GM23248 (cell line): ENCODE measurements at regions not wholly inside any gene's neighbourhood (a gene's known extent, or its start where the extent isn't known, plus 50 kb on each side); places are given as distances from the start of the nearest gene placed in this dataset.

Experiments
- DNase-seq: peaks from one replicate; pipeline ENCODE4 v3.0.0-alpha.2; 2015
- H2AFZ ChIP-seq: fragments of 200-600 bp; sonication (generic); 2 replicates; pipeline ENCODE4 v1.6.1; 2016; ENCODE audit warnings: antibody characterized with exemption
- H3F3A ChIP-seq: fragments of 200-600 bp; sonication (generic); 2 replicates; pipeline ENCODE4 v1.6.1; 2016; ENCODE audit warnings: mild to moderate bottlenecking, antibody characterized with exemption, mixed run types; ENCODE audit not compliant: insufficient read depth
- H3K27ac ChIP-seq: fragments of 200-600 bp; sonication (generic); 2 replicates; pipeline ENCODE4 v1.5.1; 2016; ENCODE audit warnings: mild to moderate bottlenecking
- H3K27me3 ChIP-seq: fragments of 200-600 bp; sonication (generic); replicated peaks from 2 replicates; pipeline ENCODE4 v1.6.1; 2016; ENCODE audit warnings: mild to moderate bottlenecking; ENCODE audit not compliant: insufficient read depth
- H3K36me3 ChIP-seq: fragments of 200-600 bp; sonication (generic); 2 replicates; pipeline ENCODE4 v1.6.1; 2016; ENCODE audit warnings: low read depth, mild to moderate bottlenecking
- H3K4me1 ChIP-seq: fragments of 200-600 bp; sonication (generic); 2 replicates; pipeline ENCODE4 v1.6.1; 2016; ENCODE audit warnings: mild to moderate bottlenecking; ENCODE audit not compliant: insufficient read depth
- H3K4me2 ChIP-seq: fragments of 200-600 bp; sonication (generic); one replicate; pipeline ENCODE4 v1.6.1; 2016; ENCODE audit warnings: mild to moderate bottlenecking; ENCODE audit not compliant: unreplicated experiment
- H3K4me3 ChIP-seq: fragments of 200-600 bp; sonication (generic); 2 replicates; pipeline ENCODE4 v1.5.1; 2016; ENCODE audit warnings: mild to moderate bottlenecking
- H3K79me2 ChIP-seq: fragments of 200-600 bp; sonication (generic); 2 replicates; pipeline ENCODE4 v1.6.1; 2016; ENCODE audit warnings: mild to moderate bottlenecking; ENCODE audit not compliant: insufficient read depth
- H3K9ac ChIP-seq: fragments of 200-600 bp; sonication (generic); 2 replicates; pipeline ENCODE4 v1.6.1; 2016; ENCODE audit warnings: mild to moderate bottlenecking
- H3K9me2 ChIP-seq: fragments of 200-600 bp; sonication (generic); 2 replicates; pipeline ENCODE4 v1.6.1; 2016; ENCODE audit warnings: mixed run types, mild to moderate bottlenecking, moderate library complexity; ENCODE audit not compliant: insufficient read depth
- H3K9me3 ChIP-seq: fragments of 200-600 bp; sonication (generic); one replicate; pipeline ENCODE4 v1.6.1; 2017; ENCODE audit warnings: low read depth
- H4K20me1 ChIP-seq: fragments of 200-600 bp; sonication (generic); 2 replicates; pipeline ENCODE4 v1.6.0; 2016; ENCODE audit not compliant: insufficient read depth
- EZH2 ChIP-seq: fragments of 200-600 bp; sonication (generic); IDR thresholded peaks from 2 replicates; pipeline ENCODE4 v1.6.1; 2018; ENCODE audit warnings: antibody characterized with exemption, mild to moderate bottlenecking; ENCODE audit not compliant: insufficient read depth, poor library complexity, severe bottlenecking
- EZH2phosphoT487 ChIP-seq: fragments of 200-600 bp; sonication (generic); IDR thresholded peaks from 2 replicates; pipeline ENCODE4 v1.6.1; 2018; ENCODE audit warnings: antibody characterized with exemption, moderate library complexity, mild to moderate bottlenecking, low read depth; ENCODE audit not compliant: insufficient read depth
- WGBS, 2 experiments: methylation state at CpG; one replicate each; pipeline ENCODE4 v1.1.6; 2015 to 2017; ENCODE audit warnings: low lambda C conversion rate in 2 of 2, low coverage in 1 of 2; ENCODE audit errors: missing lambda C conversion rate in 2 of 2; 5-methylcytosine and 5-hydroxymethylcytosine counted together
- in situ Hi-C: fragments of 300-500 bp; cut with MboI; formaldehyde crosslinking; loops from 2 replicates; pipeline ENCODE4 v1.15.0; 2020

DNA sequence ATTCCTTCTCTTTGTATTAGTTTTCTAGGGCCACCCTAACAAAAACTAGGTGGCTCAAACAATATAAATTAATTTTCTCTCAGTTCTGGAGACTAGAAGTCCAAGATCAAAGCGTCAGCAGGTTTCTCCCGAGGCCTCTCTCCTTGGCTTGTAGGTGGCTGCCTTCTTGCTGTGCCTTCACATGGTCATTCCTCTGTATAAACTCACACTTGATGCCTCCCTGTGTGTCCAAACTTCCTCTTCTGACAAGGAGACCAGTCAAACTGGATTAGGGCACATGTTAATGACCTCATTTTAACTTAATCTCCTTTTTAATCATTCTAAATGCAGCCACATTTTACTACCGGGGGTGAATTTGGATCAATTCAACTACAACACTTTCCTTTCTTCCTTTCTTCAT, 691.1 kb downstream of the DIPK2A start:
- 64 to 72% methylated on average over 3 of the region's 3 CpGs for WGBS, 2 experiments
- H3K9me3 ChIP-seq, result no peaks in the 10 kb centered on the region
- TF ChIP-seq EZH2phosphoT487 (no peak), EZH2 (no peak)
- no peak overlapping the region for H3K9ac ChIP-seq
- no peaks in the 10 kb centered on the region for H3F3A ChIP-seq
- H3K27me3 ChIP-seq, result no peaks in the 10 kb centered on the region
- H3K27ac ChIP-seq, result no peak overlapping the region
- DNase-seq, result no peak
- H3K4me3 ChIP-seq, result no peak overlapping the region
- no peaks in the 10 kb centered on the region for H3K79me2 ChIP-seq
- H2AFZ ChIP-seq, result no peak overlapping the region
- no peak overlapping the region for H3K4me2 ChIP-seq
- no peaks in the 10 kb centered on the region for H3K36me3 ChIP-seq
- in situ Hi-C loops, result no loop called here
- H3K9me2 ChIP-seq, result 0 out of 2 replicates have a peak, but pooled peaks cover 3% of the 10 kb centered on the region
- no peaks in the 10 kb centered on the region for H3K4me1 ChIP-seq
- H4K20me1 ChIP-seq, result no peaks in the 10 kb centered on the region

DNA sequence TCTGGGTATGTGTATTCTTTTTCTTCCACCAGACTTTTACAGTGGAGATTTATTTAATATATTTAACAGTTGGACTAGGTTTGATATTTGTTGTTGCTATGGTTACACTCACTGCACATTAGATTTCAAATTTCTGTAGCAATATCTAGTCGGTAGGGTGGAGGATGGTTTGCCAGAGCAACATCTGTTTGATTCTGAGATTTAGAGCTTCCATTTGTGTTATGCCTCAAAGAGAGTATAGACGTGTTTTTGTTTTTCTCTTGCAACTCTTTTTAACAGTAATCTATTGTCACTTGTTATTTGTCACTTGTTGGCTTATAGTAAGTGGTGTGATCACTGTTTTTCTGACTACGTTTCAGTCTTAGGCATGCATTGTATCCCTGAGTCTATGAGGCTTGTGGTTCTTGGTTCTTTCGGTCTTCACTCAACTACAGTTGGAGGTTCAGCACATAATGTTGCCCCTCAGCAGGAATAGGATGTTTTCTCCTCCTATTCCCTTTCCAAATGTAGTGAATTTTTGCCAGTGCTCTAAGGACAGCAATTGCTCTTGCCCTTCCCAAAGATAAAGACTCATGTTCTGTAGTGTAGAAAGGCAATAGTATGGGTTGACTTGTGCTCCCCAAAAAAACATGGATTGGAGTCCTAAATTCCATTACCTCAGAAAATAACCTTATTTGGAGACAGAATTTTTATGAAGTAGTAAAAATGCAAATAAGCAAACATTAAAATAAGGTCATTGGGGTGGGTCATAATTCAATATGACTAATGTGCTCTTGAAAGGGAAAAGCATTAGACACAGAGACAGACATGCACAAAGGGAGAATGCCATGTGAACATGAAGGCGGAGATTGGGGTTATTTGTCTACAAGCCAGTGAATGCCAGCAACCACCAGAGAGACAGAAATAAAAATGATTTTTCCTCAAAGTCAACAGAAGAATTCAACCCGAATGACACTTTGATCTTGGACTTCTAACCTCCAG, 692.1 kb downstream of the DIPK2A start:
- Histone ChIP-seq H3K9ac (no peak overlapping the region), H3K9me2 (peaks cover 3% of the 10 kb centered on the region; the same call in 1 of the 2 replicates)
- 34 to 37% methylated on average over 6 of the region's 6 CpGs for WGBS, 2 experiments

DNA sequence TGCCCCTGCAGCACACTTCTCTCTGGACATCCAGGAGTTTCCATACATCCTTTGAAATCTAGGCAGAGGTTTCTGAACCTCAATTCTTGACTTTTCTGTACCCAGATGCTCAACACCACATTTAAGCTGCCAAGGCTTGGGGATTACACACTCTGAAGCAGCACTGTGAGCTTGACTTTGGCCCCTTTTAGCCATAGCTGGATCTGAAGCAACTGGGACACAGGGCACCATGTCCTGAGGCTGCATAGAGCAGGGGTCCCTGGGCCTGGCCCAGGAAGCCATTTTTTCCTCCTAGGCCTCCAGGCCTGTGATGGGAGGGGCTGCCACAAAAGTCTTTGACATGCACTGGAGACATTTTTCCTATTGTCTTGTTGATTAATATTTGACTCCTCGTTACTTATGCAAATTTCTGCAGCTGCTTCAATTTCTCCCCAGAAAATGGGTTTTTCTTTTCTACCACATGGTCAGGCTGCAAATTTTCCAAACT, 694.0 kb downstream of the DIPK2A start:
- Histone ChIP-seq H3K4me3 (no peak overlapping the region), H4K20me1 (no peaks in the 10 kb centered on the region), H3K4me1 (no peaks in the 10 kb centered on the region), H3K27me3 (no peaks in the 10 kb centered on the region), H3K36me3 (no peaks in the 10 kb centered on the region), H3K4me2 (no peak overlapping the region), H3K79me2 (no peaks in the 10 kb centered on the region), H3K27ac (no peak overlapping the region), H3K9me3 (no peaks in the 10 kb centered on the region), H2AFZ (no peak overlapping the region), H3K9ac (no peak overlapping the region), H3K9me2 (peaks cover 3% of the 10 kb centered on the region; the same call in 1 of the 2 replicates), H3F3A (no peaks in the 10 kb centered on the region)
- 9 to 11% methylated on average over 1 of the region's 1 CpG for WGBS, 2 experiments
- DNase-seq, result no peak
- TF ChIP-seq EZH2 (no peak), EZH2phosphoT487 (no peak)
- in situ Hi-C loops, result no loop called here

More for the DNA sequence above, 692.1 kb downstream of the DIPK2A start:
- TF ChIP-seq EZH2 (no peak), EZH2phosphoT487 (no peak)
- in situ Hi-C loops, result no loop called here
- H3K4me1 ChIP-seq, result no peaks in the 10 kb centered on the region
- no peak overlapping the region for H3K27ac ChIP-seq
- no peak overlapping the region for H3K4me3 ChIP-seq
- H4K20me1 ChIP-seq, result no peaks in the 10 kb centered on the region
- H3K9me3 ChIP-seq, result no peaks in the 10 kb centered on the region
- H3K79me2 ChIP-seq, result no peaks in the 10 kb centered on the region
- H3K4me2 ChIP-seq, result no peak overlapping the region
- no peak overlapping the region for H2AFZ ChIP-seq
- no peaks in the 10 kb centered on the region for H3K27me3 ChIP-seq
- DNase-seq, result no peak
- no peaks in the 10 kb centered on the region for H3F3A ChIP-seq
- H3K36me3 ChIP-seq, result no peaks in the 10 kb centered on the region

DNA sequence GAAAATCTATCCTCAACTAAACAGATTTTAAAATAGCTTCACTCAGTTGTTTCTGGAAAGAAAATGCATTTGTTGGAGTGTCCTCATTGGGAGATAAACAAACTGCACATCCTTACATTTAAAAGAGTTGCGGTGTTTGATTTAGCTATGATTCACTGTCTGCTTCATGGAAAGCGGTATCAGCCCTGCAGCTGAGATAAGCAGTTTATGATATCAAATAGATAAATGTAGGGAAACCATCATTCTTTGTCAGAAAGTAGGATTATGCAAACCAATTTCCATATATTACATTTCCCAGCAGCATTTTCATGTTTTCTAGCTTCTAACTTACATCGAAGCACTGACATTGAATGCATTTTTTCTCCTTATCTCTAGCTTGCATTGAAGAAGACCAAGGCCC, 698.9 kb downstream of the DIPK2A start:
- no peak overlapping the region for H2AFZ ChIP-seq
- 80 to 87% methylated on average over 3 of the region's 3 CpGs for WGBS, 2 experiments
- H3K27ac ChIP-seq, result no peak overlapping the region
- in situ Hi-C loops, result no loop called here
- no peaks in the 10 kb centered on the region for H3K36me3 ChIP-seq
- H3K9me3 ChIP-seq, result no peaks in the 10 kb centered on the region
- no peaks in the 10 kb centered on the region for H4K20me1 ChIP-seq
- H3K9me2 ChIP-seq, result peaks cover 3% of the 10 kb centered on the region; the same call in 1 of the 2 replicates
- no peaks in the 10 kb centered on the region for H3K27me3 ChIP-seq
- H3K4me1 ChIP-seq, result no peaks in the 10 kb centered on the region
- no peak for DNase-seq
- H3F3A ChIP-seq, result no peaks in the 10 kb centered on the region
- no peak overlapping the region for H3K4me3 ChIP-seq
- no peak overlapping the region for H3K4me2 ChIP-seq
- no peaks in the 10 kb centered on the region for H3K79me2 ChIP-seq
- no peak for TF ChIP-seq EZH2phosphoT487
- no peak overlapping the region for H3K9ac ChIP-seq
